ENCODE measurements at regions not wholly inside any gene's neighbourhood (a gene's known extent, or its start where the extent isn't known, plus 50 kb on each side); places are given as distances from the start of the nearest gene placed in this dataset.
"Not testable (repeated sequence)": the region's sequence is repeated elsewhere in the genome, so short reads cannot be mapped to it uniquely, and the experiment has no call there.

GRCh38 chr18:1671710-1672109 lies 767.0 kb downstream of the ADCYAP1 start:
- not testable (repeated sequence) for DNase-seq (ENCODE audit: low spot score)

DNA sequence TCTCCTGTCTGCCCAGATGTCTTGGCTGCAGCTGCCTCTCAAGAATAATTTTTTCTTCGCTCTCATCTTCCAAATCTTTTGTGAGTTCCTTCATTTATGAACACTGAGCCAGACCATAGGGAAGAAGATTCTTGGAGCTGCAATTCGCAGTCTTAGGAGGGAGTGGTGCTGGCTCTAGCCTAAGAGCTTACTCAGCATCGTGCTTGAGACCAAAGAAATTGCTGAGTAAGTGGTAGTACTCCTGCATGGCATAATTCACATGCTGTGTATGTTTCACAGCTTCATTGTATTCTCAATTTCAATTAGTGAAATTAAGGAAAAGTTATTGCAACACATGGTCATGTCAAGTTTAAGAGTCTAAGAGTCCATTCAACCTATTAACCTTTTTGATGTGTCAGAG lies 771.7 kb downstream of the ADCYAP1 start:
- DNase-seq (ENCODE audit: low spot score), result no peak

GRCh38 chr18:1680108-1680507 lies 775.4 kb downstream of the ADCYAP1 start:
- DNase-seq (ENCODE audit: low spot score), result no peak

DNA sequence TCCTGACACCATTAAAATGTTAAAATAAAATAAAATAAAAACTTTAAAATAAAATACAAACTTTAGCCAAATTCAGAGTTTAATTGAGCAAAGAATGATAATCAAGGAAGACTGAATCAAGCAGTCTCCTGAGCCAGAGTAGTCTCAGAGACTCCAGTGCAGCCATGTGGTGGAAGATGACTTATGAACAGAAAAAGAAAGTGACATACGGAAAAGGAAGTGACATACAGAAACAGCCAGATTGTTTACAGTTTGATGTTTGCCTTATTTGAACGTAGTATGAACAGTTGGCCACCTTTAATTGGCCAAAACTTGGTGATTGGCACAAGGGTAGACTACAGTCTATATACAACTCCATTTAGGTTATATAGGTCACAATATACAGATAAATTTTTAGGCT lies 787.2 kb downstream of the ADCYAP1 start:
- DNase-seq (ENCODE audit: low spot score), result no peak

- no peak for DNase-seq (ENCODE audit: low spot score)
These were observed 803.3 kb downstream of the ADCYAP1 start for GRCh38 chr18:1708006-1708405.

DNA sequence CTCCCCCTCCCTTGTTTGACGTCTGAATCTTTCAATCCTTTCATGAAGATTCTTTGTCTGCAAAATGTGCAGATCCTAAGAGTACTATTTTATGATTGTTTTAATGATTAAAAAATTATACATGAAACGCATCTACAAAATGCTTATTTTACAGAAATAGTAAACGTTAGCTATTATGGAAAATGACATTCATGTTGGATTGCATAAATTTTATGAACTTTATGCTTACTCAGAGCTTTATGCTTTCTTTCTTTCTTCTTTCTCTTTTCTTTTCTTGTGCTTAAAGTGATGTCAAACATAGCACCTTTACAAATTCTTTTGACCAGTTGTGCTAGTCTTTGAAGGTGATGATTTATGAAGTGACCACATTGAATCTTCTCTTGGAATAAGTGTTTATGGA lies 805.4 kb downstream of the ADCYAP1 start:
- no peak for DNase-seq (ENCODE audit: low spot score)

- DNase-seq (ENCODE audit: low spot score), result no peak
These were observed 827.5 kb downstream of the ADCYAP1 start for GRCh38 chr18:1732143-1732542.

GRCh38 chr18:1746131-1746530 lies 825.2 kb downstream of the METTL4 start:
- DNase-seq (ENCODE audit: low spot score), result no peak

DNA sequence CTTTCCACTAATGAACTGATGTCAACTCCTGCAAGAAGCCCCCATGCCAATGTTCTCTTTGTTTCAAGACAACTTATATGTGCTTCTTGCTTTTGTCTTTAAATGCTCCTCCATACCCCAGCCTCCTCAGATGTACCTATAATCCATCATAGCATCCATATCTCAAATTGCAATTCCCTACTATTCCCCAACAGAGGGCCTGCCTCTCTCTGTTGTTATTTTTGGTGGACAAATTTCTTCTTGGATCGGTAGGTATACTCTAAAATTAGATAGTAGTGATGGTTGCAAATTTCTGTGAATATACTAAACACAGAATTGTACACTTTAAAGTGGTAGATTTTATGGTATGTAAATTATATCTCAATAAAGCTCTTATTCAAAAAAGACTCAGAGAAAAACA lies 820.1 kb downstream of the METTL4 start:
- no peak for DNase-seq (ENCODE audit: low spot score)

DNA sequence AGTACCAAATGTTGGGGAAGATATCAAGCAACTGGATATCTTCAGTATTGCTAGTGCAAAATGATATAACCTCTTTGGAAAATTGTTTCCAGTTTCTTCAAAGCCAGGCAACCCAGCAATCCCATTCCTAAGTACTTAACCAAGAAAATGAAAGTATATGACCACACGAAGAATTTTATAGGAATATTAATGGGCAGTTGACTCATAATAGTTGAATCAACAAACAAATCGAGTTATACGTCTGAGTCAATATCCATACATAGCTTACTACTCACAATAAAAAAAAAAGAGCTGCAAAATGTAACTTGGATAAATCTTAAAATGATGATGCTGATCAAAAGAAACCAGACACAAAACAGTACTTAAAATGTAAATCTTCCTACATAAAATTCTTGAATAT lies 810.4 kb downstream of the METTL4 start:
- no peak for DNase-seq (ENCODE audit: low spot score)

- DNase-seq (ENCODE audit: low spot score), result no peak
These were observed 797.0 kb downstream of the METTL4 start for GRCh38 chr18:1774261-1774660.

DNA sequence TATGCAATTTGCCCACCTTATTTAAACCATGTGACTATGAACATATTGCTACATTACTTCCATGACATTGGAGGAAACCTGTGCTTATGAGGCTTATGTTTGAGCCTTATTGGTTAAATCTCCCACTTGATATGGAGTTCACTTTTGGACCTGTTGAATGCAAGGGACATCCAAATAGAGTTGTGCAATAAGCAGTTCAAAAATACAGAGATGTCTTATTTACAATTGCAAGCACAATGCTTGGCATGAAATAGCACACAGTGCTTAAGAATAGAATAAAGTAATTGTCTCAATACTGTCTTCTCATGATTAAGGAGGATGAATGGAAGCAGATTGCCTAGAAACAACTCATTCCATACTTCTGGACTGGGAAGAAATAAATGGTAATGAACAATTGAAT lies 793.5 kb downstream of the METTL4 start:
- DNase-seq (ENCODE audit: low spot score), result no peak

GRCh38 chr18:1778496-1779178 lies 792.7 kb downstream of the METTL4 start:
- DNase-seq (ENCODE audit: low spot score), result no peak

DNA sequence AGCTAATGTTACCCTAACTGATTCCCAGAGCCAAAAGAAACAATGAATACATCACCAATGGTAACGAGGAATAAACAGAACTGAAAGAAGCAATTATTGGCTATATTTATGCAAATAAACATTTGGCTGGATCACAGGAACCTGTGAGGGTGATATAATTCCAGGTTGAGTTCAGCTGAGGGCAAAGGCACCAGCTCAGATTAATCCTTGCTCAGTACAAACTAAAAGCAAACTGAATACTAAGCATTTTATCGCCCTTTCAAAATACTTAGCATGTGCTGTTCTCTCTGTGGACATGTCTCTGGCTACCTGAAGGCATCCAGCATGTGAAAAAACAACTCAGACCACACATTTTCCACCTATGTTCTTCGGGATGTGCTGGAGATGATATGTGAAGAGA lies 791.7 kb downstream of the METTL4 start:
- DNase-seq (ENCODE audit: low spot score), result no peak

DNA sequence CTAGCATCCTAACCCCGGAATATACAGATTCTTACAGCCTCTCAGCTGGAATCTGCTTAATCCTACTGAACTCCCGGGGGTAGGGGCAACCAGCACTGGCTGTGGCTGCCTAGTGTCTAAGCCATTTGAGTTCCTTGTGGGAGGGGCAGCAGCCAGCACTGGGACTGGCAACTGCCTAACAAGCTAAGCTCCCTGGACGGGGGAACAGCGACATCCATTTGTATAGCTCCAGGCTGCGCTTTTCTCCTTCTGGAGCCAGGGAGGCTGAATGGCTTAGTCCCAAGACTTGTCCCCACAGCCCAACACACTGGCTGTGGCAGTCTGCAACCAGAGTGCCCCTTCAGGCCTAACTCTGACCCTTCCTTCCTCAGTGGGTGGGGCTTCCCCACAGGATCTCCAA lies 787.2 kb downstream of the METTL4 start:
- no peak for DNase-seq (ENCODE audit: low spot score)

DNA sequence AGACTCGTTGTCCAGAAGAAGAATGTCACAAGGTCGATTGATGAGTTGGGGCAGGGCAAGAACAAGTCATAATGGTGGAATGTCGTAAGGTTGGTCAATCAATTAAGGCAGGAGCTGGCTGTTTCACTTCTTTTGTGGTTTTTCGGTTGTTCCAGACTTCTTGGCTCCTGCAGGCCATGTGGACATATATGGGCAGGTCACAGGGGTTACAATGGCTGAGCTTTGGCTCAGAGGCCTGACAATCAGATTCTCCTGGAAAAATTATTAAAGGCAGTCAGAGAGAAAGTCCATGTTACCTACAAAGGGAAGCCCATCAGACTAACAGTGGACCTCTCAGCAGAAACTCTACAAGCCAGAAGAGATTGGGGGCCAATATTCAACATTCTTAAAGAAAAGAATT lies 785.3 kb downstream of the METTL4 start:
- not testable (repeated sequence) for DNase-seq (ENCODE audit: low spot score)

- no peak for DNase-seq (ENCODE audit: low spot score)
These were observed 774.7 kb downstream of the METTL4 start for GRCh38 chr18:1796636-1797035.

GRCh38 chr18:1797235-1797634 lies 774.1 kb downstream of the METTL4 start:
- no peak for DNase-seq (ENCODE audit: low spot score)

DNA sequence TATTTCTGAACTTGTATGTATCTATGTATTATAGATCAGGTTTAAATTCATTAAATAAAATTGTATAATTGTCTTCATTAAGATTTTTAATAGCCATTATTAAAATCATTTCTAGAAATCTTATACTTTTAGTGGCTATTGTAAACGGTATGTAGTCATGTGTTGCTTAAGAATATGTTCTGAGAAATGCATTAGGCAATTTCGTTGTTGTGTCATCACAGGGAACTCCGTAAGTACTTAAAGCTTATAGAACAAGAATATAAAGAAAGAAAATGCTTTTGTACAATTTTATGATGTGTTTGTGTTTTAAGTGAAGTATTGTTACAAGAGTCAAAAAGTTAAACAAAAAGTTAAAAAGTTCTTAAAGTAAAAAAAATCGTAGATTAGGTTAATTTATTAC lies 765.8 kb downstream of the METTL4 start:
- no peak for DNase-seq (ENCODE audit: low spot score)

DNA sequence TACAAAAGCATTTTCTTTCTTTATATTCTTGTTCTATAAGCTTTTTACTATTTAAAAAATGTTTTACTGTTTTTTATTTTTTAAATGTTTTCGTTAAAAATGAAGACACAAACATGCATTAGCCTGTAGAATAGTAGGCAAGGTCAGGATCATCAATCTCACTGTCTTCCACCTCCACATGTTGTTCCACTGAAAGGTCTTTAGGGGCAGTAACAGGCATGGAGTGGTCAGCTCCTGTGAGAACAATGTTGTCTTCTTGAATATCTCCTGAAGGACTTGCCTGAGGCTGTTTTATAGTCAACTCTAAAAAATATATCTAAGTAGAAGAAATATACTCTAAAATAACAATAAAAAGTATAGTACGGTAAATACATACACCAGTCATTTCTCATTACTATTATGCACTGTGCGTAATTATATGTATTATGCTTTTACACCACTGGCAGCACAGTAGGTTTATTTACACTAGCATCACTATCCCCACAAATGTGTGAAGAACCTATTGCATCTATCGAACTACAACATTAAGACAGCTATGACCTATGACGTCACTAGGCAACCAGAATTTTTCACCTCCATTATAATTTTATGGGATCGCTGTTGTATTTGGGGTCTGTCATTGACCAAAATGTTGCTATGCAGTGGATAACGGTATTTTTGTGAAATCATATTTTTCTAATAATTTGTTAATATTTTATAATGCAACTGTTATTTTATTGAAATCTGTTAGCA lies 764.3 kb downstream of the METTL4 start:
- no peak for DNase-seq (ENCODE audit: low spot score)

GRCh38 chr18:1811282-1811681 lies 760.0 kb downstream of the METTL4 start:
- no peak for DNase-seq (ENCODE audit: low spot score)

DNA sequence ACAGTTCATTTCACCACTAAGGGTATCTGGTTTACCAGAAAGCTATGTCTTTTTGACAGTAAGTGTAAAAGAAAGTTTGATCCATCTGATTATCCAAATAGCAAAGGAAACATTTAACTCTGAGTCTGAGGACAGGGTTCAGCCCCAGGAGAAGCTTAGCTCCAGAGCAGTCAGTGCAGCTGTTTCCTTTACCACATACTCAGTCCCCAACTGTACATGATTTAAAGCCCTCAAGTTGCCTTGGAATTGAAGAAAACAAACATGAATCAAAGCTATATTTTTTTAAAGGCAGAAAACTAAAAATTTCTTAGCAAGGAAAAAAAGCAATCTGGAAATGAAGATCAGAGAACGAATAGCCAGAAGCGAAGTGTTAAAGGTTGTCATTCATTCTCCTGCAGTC lies 746.0 kb downstream of the METTL4 start:
- no peak for DNase-seq (ENCODE audit: low spot score)

DNA sequence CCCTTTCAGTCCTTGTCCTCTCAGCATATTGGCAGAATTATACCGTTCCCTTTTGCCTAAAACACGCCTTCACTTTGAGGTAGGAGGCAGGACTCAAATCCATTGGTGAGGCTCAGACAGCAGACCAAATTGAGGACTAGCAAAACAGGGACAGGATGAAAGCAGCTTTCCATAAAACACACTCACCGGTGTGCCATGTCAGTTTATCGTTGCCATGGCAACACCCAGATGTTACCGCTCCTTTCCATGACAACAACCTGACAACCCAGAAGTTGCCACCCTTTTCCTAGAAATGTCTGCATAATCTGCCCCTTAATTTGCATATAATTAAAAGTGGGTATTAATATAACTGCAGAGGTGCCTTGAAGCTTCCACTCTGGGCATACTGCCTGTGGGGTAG lies 730.4 kb downstream of the METTL4 start:
- DNase-seq (ENCODE audit: low spot score), result no peak

- no peak for DNase-seq (ENCODE audit: low spot score)
These were observed 724.7 kb downstream of the METTL4 start for GRCh38 chr18:1846640-1847039.
